ENCODE measurements at regions not wholly inside any gene's neighbourhood (a gene's known extent, or its start where the extent isn't known, plus 50 kb on each side); places are given as distances from the start of the nearest gene placed in this dataset.

DNA sequence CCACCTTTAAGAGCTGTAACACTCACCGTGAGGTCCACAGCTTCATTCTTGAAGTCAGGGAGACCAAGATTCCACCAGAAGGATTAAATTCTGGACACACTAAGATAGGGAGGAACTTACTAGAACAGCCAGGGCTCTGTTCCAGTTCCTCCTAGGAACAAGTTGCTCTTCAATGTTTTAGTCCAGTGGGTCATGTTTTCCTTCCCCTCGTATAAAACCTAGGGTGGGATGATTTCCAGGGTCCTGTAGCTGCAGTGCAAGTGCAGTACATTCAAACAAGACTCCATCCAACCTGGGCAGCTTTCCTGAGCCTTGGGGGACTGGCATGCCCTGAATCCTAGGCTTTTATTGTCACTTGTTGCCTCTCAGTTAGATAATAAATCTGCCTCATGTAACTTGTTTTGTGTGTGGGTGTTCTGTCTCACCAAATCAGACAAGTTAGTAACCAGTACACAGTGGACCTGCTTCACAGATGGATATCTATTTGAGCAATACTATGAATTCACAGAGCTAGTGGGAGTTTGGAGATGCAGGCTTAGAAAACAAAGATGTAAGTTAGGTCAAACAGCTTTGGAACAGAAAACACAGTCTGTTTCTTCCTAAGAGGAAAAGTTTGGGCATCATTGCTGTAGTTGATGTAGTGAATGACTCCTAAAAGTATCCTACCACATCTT is 405.6 kb downstream of the GABRG2 start:
- no peaks in the 10 kb centered on the region for H3K9me3 ChIP-seq (ENCODE audit: low read length)
- no peaks in the 10 kb centered on the region for H3K27me3 ChIP-seq (ENCODE audit: insufficient read depth, low read length, poor library complexity, severe bottlenecking)
- no peak overlapping the region for H3K4me3 ChIP-seq (ENCODE audit: low read length)
- Mint-ChIP-seq H3K36me3 (no peaks in the 10 kb centered on the region), H3K9me3 (peaks cover 0 to 11% (median 3%) of the 10 kb centered on the region in 5 donors), H3K27ac (no peak overlapping the region), H3K4me3 (no peak overlapping the region), H3K4me1 (no peaks in the 10 kb centered on the region), H3K27me3 (no peaks in the 10 kb centered on the region)
- no peak for DNase-seq
- no peaks in the 10 kb centered on the region for H3K4me1 ChIP-seq (ENCODE audit: insufficient read depth, low read length)
- POLR2A ChIA-PET, result no interaction called here
- H3K27ac ChIP-seq (ENCODE audit: low read depth, low read length), result no peak overlapping the region
- H3K36me3 ChIP-seq (ENCODE audit: insufficient read depth, low read length), result no peaks in the 10 kb centered on the region
- CTCF ChIA-PET, result no interaction called here

DNA sequence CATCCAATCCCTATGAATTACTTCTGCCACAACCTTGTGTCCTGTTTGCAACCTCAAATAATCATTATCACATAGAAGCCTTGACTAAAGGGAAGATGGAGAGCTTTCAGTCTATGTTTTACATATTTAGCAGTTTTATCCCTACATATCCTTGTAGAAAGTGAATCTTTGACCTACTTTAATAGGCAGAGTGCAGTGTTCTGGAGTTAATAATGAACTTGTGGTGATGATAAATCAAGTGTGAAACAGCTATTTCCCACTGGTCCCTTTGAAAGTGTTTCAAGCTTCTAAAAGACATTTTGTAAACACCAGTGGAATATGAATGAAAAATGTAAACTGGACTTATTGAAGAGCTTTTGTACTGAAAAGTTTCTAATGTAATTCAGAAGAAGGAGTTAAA is 406.7 kb downstream of the GABRG2 start:
- no peaks in the 10 kb centered on the region for H3K36me3 Mint-ChIP-seq
- no peaks in the 10 kb centered on the region for H3K27me3 Mint-ChIP-seq
- Histone ChIP-seq H3K36me3 (ENCODE audit: insufficient read depth, low read length) (no peaks in the 10 kb centered on the region), H3K9me3 (ENCODE audit: low read length) (no peaks in the 10 kb centered on the region), H3K27me3 (ENCODE audit: insufficient read depth, low read length, poor library complexity, severe bottlenecking) (no peaks in the 10 kb centered on the region), H3K27ac (ENCODE audit: low read depth, low read length) (no peak overlapping the region), H3K4me1 (ENCODE audit: insufficient read depth, low read length) (no peaks in the 10 kb centered on the region), H3K4me3 (ENCODE audit: low read length) (no peak overlapping the region)
- POLR2A ChIA-PET, result no interaction called here
- no peak for DNase-seq
- H3K4me1 Mint-ChIP-seq, result no peaks in the 10 kb centered on the region
- H3K4me3 Mint-ChIP-seq, result no peak overlapping the region
- CTCF ChIA-PET, result no interaction called here
- peaks cover 0 to 11% (median 3%) of the 10 kb centered on the region in 5 donors for H3K9me3 Mint-ChIP-seq
- H3K27ac Mint-ChIP-seq, result no peak overlapping the region

DNA sequence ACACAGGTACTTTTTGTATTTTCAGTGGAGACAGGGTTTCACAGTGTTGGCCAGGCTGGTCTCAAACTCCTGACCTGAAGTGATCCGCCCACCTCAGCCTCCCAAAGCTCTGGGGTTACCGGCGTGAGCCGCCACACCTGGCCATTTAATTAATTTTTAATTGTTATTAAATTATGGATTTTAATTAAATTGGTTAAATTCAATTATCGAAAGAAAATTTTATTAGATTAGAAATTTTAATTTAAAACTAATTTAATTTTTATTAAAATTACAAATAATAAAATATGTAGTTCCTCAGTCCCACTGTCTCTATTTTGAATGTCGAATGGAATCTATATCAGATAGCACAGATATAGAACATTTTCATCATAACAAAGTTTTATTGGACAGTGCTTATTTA is 416.5 kb downstream of the GABRG2 start:
- no peaks in the 10 kb centered on the region for H3K27me3 Mint-ChIP-seq
- POLR2A ChIA-PET, result no interaction called here

DNA sequence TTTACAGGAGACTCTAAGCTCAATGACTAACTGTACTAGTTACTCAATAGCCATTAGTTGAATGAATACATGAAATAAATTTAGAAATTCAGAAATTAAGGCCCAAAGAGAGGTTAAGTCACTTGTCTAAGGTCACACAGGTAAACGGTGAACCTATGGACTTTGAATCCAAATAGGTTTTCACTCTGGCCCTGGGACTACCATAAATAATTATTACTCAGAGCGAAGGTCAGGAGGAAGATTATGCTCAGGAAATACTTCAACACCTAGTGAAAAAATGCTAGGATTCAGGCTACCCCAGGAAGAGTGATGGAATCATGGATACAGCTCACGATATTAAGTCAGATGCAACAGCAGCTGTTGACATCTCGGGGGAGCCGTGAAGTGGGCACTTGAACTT is 417.4 kb downstream of the GABRG2 start:
- no peaks in the 10 kb centered on the region for H3K36me3 ChIP-seq (ENCODE audit: insufficient read depth, low read length)
- Mint-ChIP-seq H3K4me1 (no peaks in the 10 kb centered on the region), H3K9me3 (peaks cover 0 to 9% (median 8%) of the 10 kb centered on the region in 5 donors), H3K36me3 (no peaks in the 10 kb centered on the region), H3K4me3 (no peak overlapping the region), H3K27ac (no peak overlapping the region), H3K27me3 (no peaks in the 10 kb centered on the region)
- no peaks in the 10 kb centered on the region for H3K27me3 ChIP-seq (ENCODE audit: insufficient read depth, low read length, poor library complexity, severe bottlenecking)
- POLR2A ChIA-PET, result no interaction called here
- CTCF ChIA-PET, result no interaction called here
- H3K4me1 ChIP-seq (ENCODE audit: insufficient read depth, low read length), result no peaks in the 10 kb centered on the region
- no peaks in the 10 kb centered on the region for H3K9me3 ChIP-seq (ENCODE audit: low read length)
- H3K27ac ChIP-seq (ENCODE audit: low read depth, low read length), result no peak overlapping the region
- no peak for DNase-seq
- H3K4me3 ChIP-seq (ENCODE audit: low read length), result no peak overlapping the region

More for the DNA sequence above, 416.5 kb downstream of the GABRG2 start:
- peaks cover 0 to 8% (median 6%) of the 10 kb centered on the region in 5 donors for H3K9me3 Mint-ChIP-seq
- H3K4me3 Mint-ChIP-seq, result no peak overlapping the region
- Histone ChIP-seq H3K4me3 (ENCODE audit: low read length) (no peak overlapping the region), H3K36me3 (ENCODE audit: insufficient read depth, low read length) (no peaks in the 10 kb centered on the region), H3K27ac (ENCODE audit: low read depth, low read length) (no peak overlapping the region), H3K4me1 (ENCODE audit: insufficient read depth, low read length) (no peaks in the 10 kb centered on the region), H3K27me3 (ENCODE audit: insufficient read depth, low read length, poor library complexity, severe bottlenecking) (no peaks in the 10 kb centered on the region), H3K9me3 (ENCODE audit: low read length) (no peaks in the 10 kb centered on the region)
- H3K27ac Mint-ChIP-seq, result no peak overlapping the region
- DNase-seq, result no peak
- CTCF ChIA-PET, result no interaction called here
- H3K4me1 Mint-ChIP-seq, result no peaks in the 10 kb centered on the region
- no peaks in the 10 kb centered on the region for H3K36me3 Mint-ChIP-seq

DNA sequence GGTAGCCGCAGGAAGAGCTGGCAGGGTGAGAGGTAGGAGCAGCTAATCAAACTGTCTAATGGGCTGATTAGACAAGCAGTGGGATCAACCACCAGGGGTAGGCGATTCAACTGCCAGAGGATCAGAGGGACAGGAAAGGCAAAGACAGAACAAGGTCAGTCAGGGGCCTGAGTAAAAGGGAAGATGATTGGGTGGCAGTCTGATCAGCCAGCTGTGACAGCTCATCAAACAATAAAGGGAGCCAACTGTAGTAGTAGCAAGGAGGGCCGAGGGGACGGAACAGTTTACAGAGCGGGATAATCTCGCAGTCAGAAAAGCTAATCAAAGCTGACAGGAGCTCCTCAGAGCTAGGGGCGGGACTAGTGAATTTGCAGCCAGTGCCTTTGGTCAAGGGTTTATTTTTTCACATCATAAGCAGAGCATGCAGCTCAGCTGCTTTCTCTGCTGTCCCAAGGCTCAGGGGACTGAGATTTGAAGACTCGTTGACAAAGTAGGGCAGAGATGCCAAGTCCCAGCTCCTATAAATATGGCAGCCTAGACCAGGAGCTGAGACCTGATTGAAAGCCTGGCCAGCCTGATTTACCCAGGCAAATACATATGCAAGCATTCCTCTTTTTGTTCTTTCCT is 418.2 kb downstream of the GABRG2 start:
- Mint-ChIP-seq H3K9me3 (peaks cover 0 to 9% (median 8%) of the 10 kb centered on the region in 5 donors), H3K27ac (no peak overlapping the region), H3K27me3 (no peaks in the 10 kb centered on the region), H3K36me3 (no peaks in the 10 kb centered on the region), H3K4me1 (no peaks in the 10 kb centered on the region), H3K4me3 (no peak overlapping the region)
- CTCF ChIA-PET, result no interaction called here
- no peak overlapping the region for H3K27ac ChIP-seq (ENCODE audit: low read depth, low read length)
- H3K27me3 ChIP-seq (ENCODE audit: insufficient read depth, low read length, poor library complexity, severe bottlenecking), result no peaks in the 10 kb centered on the region
- no peaks in the 10 kb centered on the region for H3K36me3 ChIP-seq (ENCODE audit: insufficient read depth, low read length)
- no peak overlapping the region for H3K4me3 ChIP-seq (ENCODE audit: low read length)
- no peaks in the 10 kb centered on the region for H3K4me1 ChIP-seq (ENCODE audit: insufficient read depth, low read length)
- H3K9me3 ChIP-seq (ENCODE audit: low read length), result no peaks in the 10 kb centered on the region
- POLR2A ChIA-PET, result no interaction called here
- no peak for DNase-seq

DNA sequence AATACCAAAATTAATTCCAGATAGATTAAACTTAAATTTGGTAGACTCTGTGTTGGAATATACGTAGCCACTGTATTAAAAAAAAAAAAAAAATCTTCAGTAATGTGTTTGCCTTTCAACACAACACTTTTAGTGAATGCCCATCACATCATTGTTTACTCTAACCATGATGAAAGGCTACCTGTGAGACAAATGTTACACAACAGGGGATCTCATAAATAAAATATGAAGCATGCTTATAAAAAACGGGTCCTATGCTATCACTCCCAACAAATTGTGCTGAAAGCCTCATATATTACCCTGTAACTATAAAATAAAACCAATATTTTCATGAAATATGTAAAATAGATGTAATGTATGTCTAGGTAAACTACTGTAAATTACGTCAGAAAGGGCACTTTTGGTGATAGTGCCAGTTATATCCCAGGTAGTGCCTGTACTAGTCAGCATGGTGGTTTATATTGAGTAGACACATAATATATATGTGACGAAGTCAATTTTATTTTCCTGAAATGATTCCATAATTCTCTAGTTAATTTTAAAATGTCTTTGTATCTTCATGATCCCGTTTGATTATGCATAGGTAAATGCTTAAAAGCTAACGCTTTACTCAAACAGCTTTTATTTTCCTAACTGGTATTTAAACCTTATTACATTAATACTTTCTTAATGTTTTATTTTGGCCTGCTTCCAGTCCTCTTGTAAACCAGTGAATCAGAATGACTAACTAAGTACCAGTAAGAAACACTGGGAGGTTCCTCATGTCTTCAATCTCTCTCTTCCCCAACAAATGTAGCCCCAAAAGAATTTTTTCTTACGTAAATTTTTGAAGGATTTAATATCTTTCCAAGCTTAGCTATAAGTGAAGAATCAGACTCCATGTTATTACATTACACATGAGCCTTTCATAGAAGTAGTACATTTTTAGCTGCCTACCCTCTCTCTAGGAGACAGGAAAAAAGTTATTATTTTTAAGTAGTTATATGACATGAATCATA is 420.3 kb downstream of the GABRG2 start:
- POLR2A ChIA-PET, result no interaction called here
- H3K27ac Mint-ChIP-seq, result no peak overlapping the region
- no peaks in the 10 kb centered on the region for H3K27me3 Mint-ChIP-seq
- no peaks in the 10 kb centered on the region for H3K27me3 ChIP-seq (ENCODE audit: insufficient read depth, low read length, poor library complexity, severe bottlenecking)
- H3K36me3 Mint-ChIP-seq, result no peaks in the 10 kb centered on the region
- no peaks in the 10 kb centered on the region for H3K9me3 ChIP-seq (ENCODE audit: low read length)
- H3K4me1 Mint-ChIP-seq, result no peaks in the 10 kb centered on the region
- no peaks in the 10 kb centered on the region for H3K4me1 ChIP-seq (ENCODE audit: insufficient read depth, low read length)
- no peak overlapping the region for H3K4me3 Mint-ChIP-seq
- CTCF ChIA-PET, result no interaction called here
- DNase-seq, result no peak
- H3K36me3 ChIP-seq (ENCODE audit: insufficient read depth, low read length), result no peaks in the 10 kb centered on the region
- no peak overlapping the region for H3K4me3 ChIP-seq (ENCODE audit: low read length)
- peaks cover 0 to 9% (median 6%) of the 10 kb centered on the region in 5 donors for H3K9me3 Mint-ChIP-seq
- H3K27ac ChIP-seq (ENCODE audit: low read depth, low read length), result no peak overlapping the region

DNA sequence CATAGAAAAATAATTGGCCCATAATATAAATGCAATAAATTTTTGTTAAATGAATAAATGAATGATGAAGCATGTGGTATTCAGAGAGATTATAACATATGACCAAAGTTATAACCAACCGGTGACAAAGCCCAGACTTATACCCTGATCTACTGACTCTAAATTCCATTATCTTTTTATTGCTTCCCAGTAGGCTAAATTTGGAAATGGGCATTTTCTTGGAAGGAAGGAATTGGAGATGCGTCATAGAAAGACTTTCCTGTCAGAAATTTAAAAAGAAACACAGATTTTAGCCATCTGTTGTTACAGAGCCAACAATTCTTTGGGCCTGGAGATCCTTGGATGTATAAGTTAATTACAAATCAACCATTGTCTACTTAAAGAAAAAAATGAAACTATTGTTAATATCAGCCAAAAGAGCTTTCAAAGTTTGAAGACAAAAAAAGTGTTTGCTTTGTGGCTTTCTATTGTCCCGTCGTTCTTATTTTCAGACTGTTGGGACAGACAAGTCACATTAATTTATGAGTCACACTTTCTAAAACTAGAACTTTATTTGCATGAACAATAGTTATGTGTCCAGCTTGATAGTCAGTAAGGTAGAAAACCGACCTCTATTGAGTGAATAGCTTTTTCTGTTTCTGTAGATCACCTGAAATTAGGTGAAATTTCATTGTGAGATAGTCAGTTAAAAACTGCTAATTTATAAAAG is 428.7 kb downstream of the GABRG2 start:
- H3K4me3 Mint-ChIP-seq, result no peak overlapping the region
- no peaks in the 10 kb centered on the region for H3K4me1 ChIP-seq (ENCODE audit: insufficient read depth, low read length)
- no peaks in the 10 kb centered on the region for H3K27me3 ChIP-seq (ENCODE audit: insufficient read depth, low read length, poor library complexity, severe bottlenecking)
- no peaks in the 10 kb centered on the region for H3K27me3 Mint-ChIP-seq
- H3K4me1 Mint-ChIP-seq, result no peaks in the 10 kb centered on the region
- H3K4me3 ChIP-seq (ENCODE audit: low read length), result no peak overlapping the region
- DNase-seq, result no peak
- H3K36me3 Mint-ChIP-seq, result no peaks in the 10 kb centered on the region
- CTCF ChIA-PET, result no interaction called here
- H3K27ac ChIP-seq (ENCODE audit: low read depth, low read length), result no peak overlapping the region
- H3K36me3 ChIP-seq (ENCODE audit: insufficient read depth, low read length), result no peaks in the 10 kb centered on the region
- POLR2A ChIA-PET, result no interaction called here
- H3K9me3 ChIP-seq (ENCODE audit: low read length), result no peaks in the 10 kb centered on the region
- no peak overlapping the region for H3K27ac Mint-ChIP-seq
- H3K9me3 Mint-ChIP-seq, result peaks cover 0 to 13% (median 3%) of the 10 kb centered on the region in 5 donors

DNA sequence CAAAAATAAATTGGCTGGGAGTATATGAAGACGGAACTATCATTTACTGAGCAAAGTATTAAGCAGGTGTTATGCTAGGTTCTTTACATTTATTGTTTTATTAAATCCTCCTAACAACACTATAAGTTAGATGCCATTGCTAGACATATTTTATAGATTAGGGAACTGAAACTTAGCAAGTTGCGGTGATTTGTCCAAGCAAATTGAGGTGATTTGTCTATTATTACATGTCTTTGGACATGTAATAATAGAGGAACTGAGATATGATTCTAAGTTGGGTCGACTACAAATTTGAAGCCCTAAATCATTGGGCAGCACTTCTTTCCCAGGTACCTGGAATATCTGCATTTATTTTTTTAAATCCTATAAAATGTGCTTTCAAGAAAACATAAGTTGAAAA is 429.9 kb downstream of the GABRG2 start:
- Histone ChIP-seq H3K4me3 (ENCODE audit: low read length) (no peak overlapping the region), H3K9me3 (ENCODE audit: low read length) (no peaks in the 10 kb centered on the region), H3K27ac (ENCODE audit: low read depth, low read length) (no peak overlapping the region), H3K27me3 (ENCODE audit: insufficient read depth, low read length, poor library complexity, severe bottlenecking) (no peaks in the 10 kb centered on the region), H3K36me3 (ENCODE audit: insufficient read depth, low read length) (no peaks in the 10 kb centered on the region), H3K4me1 (ENCODE audit: insufficient read depth, low read length) (no peaks in the 10 kb centered on the region)
- Mint-ChIP-seq H3K36me3 (no peaks in the 10 kb centered on the region), H3K4me3 (no peak overlapping the region), H3K9me3 (peaks cover 0 to 14% (median 3%) of the 10 kb centered on the region in 5 donors), H3K27me3 (no peaks in the 10 kb centered on the region), H3K4me1 (no peaks in the 10 kb centered on the region), H3K27ac (no peak overlapping the region)
- no peak for DNase-seq
- POLR2A ChIA-PET, result no interaction called here
- CTCF ChIA-PET, result no interaction called here

Data from CD8-positive, alpha-beta memory T cell (primary cell).